Sigmoid colon (tissue), 6 donors: ENCODE measurements at regions not wholly inside any gene's neighbourhood (a gene's known extent, or its start where the extent isn't known, plus 50 kb on each side); places are given as distances from the start of the nearest gene placed in this dataset.

Experiments used
- DNase-seq: peaks from one replicate; pipeline ENCODE4 v3.0.0-alpha.2; 2019
- H3K27ac ChIP-seq, 4 donors: fragments of 200-600 bp; sonication (generic); one replicate each; pipeline ENCODE4 v1.5.1; 2016 to 2019; ENCODE audit warnings: mild to moderate bottlenecking in 1 of 4
- H3K27me3 ChIP-seq, 3 donors: fragments of 200-600 bp; sonication (generic); one replicate each; pipeline ENCODE4 v1.5.1; 2019; ENCODE audit warnings: mild to moderate bottlenecking in 1 of 3
- H3K36me3 ChIP-seq, 4 donors: fragments of 200-600 bp; sonication (generic); one replicate each; pipeline ENCODE4 v1.5.1; 2016 to 2019
- H3K4me1 ChIP-seq, 4 donors: fragments of 200-600 bp; sonication (generic); one replicate each; pipeline ENCODE4 v1.5.1; 2017 to 2019
- H3K4me3 ChIP-seq, 4 donors: fragments of 200-600 bp; sonication (generic); one replicate each; pipeline ENCODE4 v1.5.1; 2017 to 2019; ENCODE audit warnings: mild to moderate bottlenecking in 2 of 4, moderate library complexity in 1 of 4
- H3K9me3 ChIP-seq, 4 donors: fragments of 200-600 bp in 3 of 4; sonication (generic) in 3 of 4; one replicate each; pipeline versions ENCODE4 v1.5.1 to v1.6.1; 2013 to 2019
- EP300 ChIP-seq, 4 donors: sonication (generic); formaldehyde crosslinking; IDR thresholded peaks; one replicate each; pipeline ENCODE4 v1.6.1; 2017; ENCODE audit warnings: antibody characterized with exemption in 4 of 4
- POLR2A ChIP-seq, 2 donors: fragments of 450-650 bp; IDR thresholded peaks; one replicate each; pipeline ENCODE4 v1.6.1; 2016; ENCODE audit warnings: antibody characterized with exemption in 2 of 2, mild to moderate bottlenecking in 2 of 2, moderate library complexity in 2 of 2
- POLR2AphosphoS5 ChIP-seq, 4 donors: sonication (generic); formaldehyde crosslinking; IDR thresholded peaks; one replicate each; pipeline ENCODE4 v1.6.1; 2017; ENCODE audit warnings: antibody characterized with exemption in 4 of 4
- WGBS, 2 donors: extraction: QIAGEN DNeasy Blood & Tissue Kit; methylation state at CpG; one replicate each; pipeline ENCODE4 v1.1.7; 2013; 5-methylcytosine and 5-hydroxymethylcytosine counted together
- intact Hi-C: fragments of 100-400 bp; cut with DNase I; formaldehyde crosslinking; loops from one replicate; pipeline ENCODE4 v1.15.1; 2023
- TF ChIP-seq, protein P1 (sequence below), 4 experiments: fragments of 450-650 bp in 3 of 4; fragments of 200-600 bp in 1 of 4; IDR thresholded peaks; one replicate each; pipeline ENCODE4 v1.5.1; 2016 to 2019; ENCODE audit warnings: antibody characterized with exemption in 4 of 4, mild to moderate bottlenecking in 3 of 4, moderate library complexity in 2 of 4
- donor health status: healthy with polysubstance abuse.
- donor health status: healthy.

DNA sequence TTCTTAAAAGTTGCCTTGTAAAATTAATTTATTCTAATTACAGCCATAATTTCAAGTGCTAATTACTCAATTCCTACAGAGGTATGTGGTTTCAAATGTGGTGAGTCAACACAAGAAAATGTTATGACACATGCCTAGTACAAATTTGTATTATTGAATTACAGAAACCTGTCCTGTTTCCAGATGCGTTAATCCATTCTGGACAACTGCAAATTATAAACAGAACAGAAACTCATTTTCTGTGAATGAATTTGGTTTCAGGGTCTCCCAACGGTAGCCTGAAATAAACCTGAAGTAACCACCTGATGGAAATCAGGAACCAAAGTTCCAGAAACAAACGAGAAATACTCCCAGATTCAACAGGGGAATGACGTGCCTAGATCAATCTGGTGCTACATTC, 328.6 kb upstream of the F9 start:
- Histone ChIP-seq H3K36me3 (no peaks in the 10 kb centered on the region), H3K9me3 (no peaks in the 10 kb centered on the region), H3K4me3 (no peak overlapping the region), H3K4me1 (peaks cover 0 to 9% (median 4%) of the 10 kb centered on the region in 4 donors), H3K27me3 (peaks cover 0 to 29% (median 9%) of the 10 kb centered on the region in 3 donors), H3K27ac (no peak overlapping the region)
- no peak for TF ChIP-seq POLR2A (IDR thresholded peaks at IDR 0.05)
- no peak for TF ChIP-seq POLR2AphosphoS5 (IDR thresholded peaks at IDR 0.05)
- no peak for TF ChIP-seq EP300 (IDR thresholded peaks at IDR 0.05)
- TF ChIP-seq, protein P1, sequence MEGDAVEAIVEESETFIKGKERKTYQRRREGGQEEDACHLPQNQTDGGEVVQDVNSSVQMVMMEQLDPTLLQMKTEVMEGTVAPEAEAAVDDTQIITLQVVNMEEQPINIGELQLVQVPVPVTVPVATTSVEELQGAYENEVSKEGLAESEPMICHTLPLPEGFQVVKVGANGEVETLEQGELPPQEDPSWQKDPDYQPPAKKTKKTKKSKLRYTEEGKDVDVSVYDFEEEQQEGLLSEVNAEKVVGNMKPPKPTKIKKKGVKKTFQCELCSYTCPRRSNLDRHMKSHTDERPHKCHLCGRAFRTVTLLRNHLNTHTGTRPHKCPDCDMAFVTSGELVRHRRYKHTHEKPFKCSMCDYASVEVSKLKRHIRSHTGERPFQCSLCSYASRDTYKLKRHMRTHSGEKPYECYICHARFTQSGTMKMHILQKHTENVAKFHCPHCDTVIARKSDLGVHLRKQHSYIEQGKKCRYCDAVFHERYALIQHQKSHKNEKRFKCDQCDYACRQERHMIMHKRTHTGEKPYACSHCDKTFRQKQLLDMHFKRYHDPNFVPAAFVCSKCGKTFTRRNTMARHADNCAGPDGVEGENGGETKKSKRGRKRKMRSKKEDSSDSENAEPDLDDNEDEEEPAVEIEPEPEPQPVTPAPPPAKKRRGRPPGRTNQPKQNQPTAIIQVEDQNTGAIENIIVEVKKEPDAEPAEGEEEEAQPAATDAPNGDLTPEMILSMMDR (IDR thresholded peaks at IDR 0.05) = no peak
- intact Hi-C loops = no loop called here
- no peak for DNase-seq
- 42 to 69% methylated on average over 4 of the region's 4 CpGs for WGBS, 2 donors

DNA sequence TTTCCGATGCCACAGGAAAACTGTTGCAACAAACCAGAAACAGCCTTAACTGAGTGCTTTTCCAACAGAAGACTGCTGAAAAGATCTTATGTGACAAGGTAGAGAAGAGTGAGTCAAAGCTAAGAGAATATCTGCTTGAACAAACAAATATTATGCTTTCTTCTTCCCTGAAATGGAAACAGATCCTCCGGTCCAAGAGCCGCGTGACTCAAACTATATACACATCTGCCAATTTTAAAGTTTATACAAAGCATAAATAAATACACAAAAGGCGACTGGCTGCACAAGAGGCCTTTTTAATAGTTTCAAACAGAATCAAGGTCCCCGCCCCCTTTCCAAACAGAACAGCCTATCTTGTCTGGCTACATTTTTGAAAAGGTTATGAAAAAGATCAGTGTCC, 329.7 kb upstream of the F9 start:
- H3K27ac ChIP-seq = no peak overlapping the region
- no peak for DNase-seq
- WGBS, 2 donors = 27 to 54% methylated on average over 6 of the region's 6 CpGs

DNA sequence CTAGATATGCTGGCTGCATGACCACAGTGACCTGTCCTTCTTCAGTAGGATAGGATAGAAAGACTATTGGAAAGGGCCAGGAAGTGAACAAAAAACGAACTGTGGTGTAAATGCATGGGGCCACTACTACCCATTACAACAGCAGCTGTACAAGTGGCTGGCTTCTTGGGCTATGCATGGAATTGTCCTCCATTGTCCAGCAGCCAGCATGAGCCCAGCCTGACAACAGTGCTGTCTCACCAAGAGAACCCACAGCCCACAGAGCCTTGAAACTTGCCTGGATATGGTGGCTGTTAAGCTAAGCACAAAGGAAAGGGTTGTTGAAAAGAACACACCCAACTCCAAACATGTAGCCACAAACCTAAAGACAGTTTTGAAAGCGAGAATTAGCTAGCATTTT, 330.2 kb upstream of the F9 start:
- Histone ChIP-seq H3K36me3 (no peaks in the 10 kb centered on the region), H3K27ac (no peak overlapping the region), H3K9me3 (no peaks in the 10 kb centered on the region), H3K4me3 (no peak overlapping the region), H3K27me3 (peaks cover 0 to 20% (median 9%) of the 10 kb centered on the region in 3 donors), H3K4me1 (peaks cover 0 to 9% (median 3%) of the 10 kb centered on the region in 4 donors)
- DNase-seq = no peak
- TF ChIP-seq EP300 (IDR thresholded peaks at IDR 0.05) (no peak), POLR2AphosphoS5 (IDR thresholded peaks at IDR 0.05) (no peak)
- intact Hi-C loops = no loop called here
- 46 to 73% methylated on average over 2 of the region's 2 CpGs for WGBS, 2 donors

More for the DNA sequence above, 329.7 kb upstream of the F9 start:
- Histone ChIP-seq H3K36me3 (no peaks in the 10 kb centered on the region), H3K27me3 (peaks cover 0 to 22% (median 9%) of the 10 kb centered on the region in 3 donors), H3K4me1 (peaks cover 0 to 9% (median 4%) of the 10 kb centered on the region in 4 donors), H3K9me3 (no peaks in the 10 kb centered on the region), H3K4me3 (no peak overlapping the region)
- TF ChIP-seq POLR2AphosphoS5 (IDR thresholded peaks at IDR 0.05) = no peak
- TF ChIP-seq, protein P1 (IDR thresholded peaks at IDR 0.05) = no peak
- TF ChIP-seq EP300 (IDR thresholded peaks at IDR 0.05) = no peak
- TF ChIP-seq POLR2A (IDR thresholded peaks at IDR 0.05) = no peak
- intact Hi-C loops = no loop called here

DNA sequence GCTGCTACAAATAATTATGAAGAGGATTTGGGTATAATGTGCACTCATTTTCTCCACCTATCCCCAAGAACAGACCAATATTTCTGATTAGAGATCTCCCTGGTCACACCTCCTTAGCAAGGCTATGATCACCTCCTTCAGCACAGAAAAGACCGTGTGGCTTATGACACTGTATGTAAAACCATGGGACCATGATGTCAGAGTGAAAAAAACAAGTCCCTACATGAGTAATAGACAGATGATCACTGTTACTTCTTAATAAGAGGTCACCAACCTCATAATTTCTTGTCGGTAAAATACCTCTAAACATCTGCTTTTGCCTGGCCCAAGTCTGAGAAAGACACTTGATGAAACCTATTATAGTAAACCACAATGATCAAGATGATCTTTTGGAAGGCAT, 330.6 kb upstream of the F9 start:
- TF ChIP-seq POLR2A (IDR thresholded peaks at IDR 0.05) = no peak
- TF ChIP-seq POLR2AphosphoS5 (IDR thresholded peaks at IDR 0.05) = no peak
- no peak overlapping the region for H3K4me3 ChIP-seq
- no peaks in the 10 kb centered on the region for H3K9me3 ChIP-seq
- no peaks in the 10 kb centered on the region for H3K36me3 ChIP-seq
- peaks cover 0 to 9% (median 1%) of the 10 kb centered on the region in 4 donors for H3K4me1 ChIP-seq
- peaks cover 0 to 20% (median 9%) of the 10 kb centered on the region in 3 donors for H3K27me3 ChIP-seq
- intact Hi-C loops = no loop called here
- no peak overlapping the region for H3K27ac ChIP-seq
- DNase-seq = no peak
- 81 to 93% methylated on average over 2 of the region's 2 CpGs for WGBS, 2 donors

DNA sequence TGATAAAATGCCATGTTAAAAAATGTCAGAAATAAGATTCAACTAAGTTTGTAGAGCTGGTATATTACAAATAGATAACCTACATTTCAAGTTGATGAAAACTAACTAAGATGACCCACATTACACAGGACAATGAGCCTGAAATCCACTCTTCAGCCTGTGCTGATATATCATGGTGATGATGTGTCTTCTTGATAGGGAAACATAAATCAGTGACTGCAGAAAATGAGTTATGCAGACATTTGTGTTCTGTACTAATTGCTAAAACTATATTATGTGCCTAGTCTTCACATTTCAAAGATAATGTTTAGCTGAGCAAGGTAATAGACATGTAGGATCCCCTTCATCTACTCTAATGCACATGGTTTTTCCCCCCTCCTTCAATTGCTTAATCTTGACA, 331.6 kb upstream of the F9 start:
- Histone ChIP-seq H3K4me1 (peaks cover 0 to 9% (median 0%) of the 10 kb centered on the region in 4 donors), H3K27ac (no peak overlapping the region), H3K9me3 (no peaks in the 10 kb centered on the region), H3K27me3 (peaks cover 0 to 18% (median 9%) of the 10 kb centered on the region in 3 donors), H3K4me3 (no peak overlapping the region), H3K36me3 (no peaks in the 10 kb centered on the region)
- no peak for DNase-seq
- TF ChIP-seq EP300 (IDR thresholded peaks at IDR 0.05) (no peak), POLR2AphosphoS5 (IDR thresholded peaks at IDR 0.05) (no peak), POLR2A (IDR thresholded peaks at IDR 0.05) (no peak)
- TF ChIP-seq, protein P1 (IDR thresholded peaks at IDR 0.05) = no peak
- intact Hi-C loops = no loop called here

DNA sequence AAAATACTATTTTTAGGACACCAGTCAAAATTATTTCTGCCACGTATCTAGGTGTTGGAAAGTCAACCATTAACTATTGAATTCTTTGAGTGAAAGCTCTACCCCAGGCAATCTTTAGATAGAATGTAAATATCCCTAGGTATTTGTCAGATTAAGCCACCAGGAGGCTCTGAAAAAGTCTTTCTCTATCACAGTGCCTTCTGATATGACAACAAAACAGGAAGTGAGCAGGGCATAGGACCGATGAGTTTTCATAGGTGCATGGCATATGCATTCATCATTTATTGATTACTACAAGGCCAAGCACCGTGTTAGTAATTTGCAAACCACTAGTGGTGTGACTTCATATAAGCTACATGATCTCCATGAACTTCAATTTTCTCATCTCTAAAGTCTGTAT, 333.6 kb upstream of the F9 start:
- intact Hi-C loops = no loop called here
- DNase-seq = no peak
- no peak overlapping the region for H3K4me3 ChIP-seq
- no peak overlapping the region for H3K27ac ChIP-seq
- 52 to 65% methylated on average over 3 of the region's 3 CpGs for WGBS, 2 donors
- H3K27me3 ChIP-seq = peaks cover 0 to 4% (median 0%) of the 10 kb centered on the region in 3 donors
- TF ChIP-seq POLR2A (IDR thresholded peaks at IDR 0.05) (no peak), POLR2AphosphoS5 (IDR thresholded peaks at IDR 0.05) (no peak), EP300 (IDR thresholded peaks at IDR 0.05) (no peak)
- TF ChIP-seq, protein P1 (IDR thresholded peaks at IDR 0.05) = no peak
- no peaks in the 10 kb centered on the region for H3K9me3 ChIP-seq
- no peaks in the 10 kb centered on the region for H3K36me3 ChIP-seq
- H3K4me1 ChIP-seq = no peaks in the 10 kb centered on the region
